ENCODE measurements at regions not wholly inside any gene's neighbourhood (a gene's known extent, or its start where the extent isn't known, plus 50 kb on each side); places are given as distances from the start of the nearest gene placed in this dataset.

DNA sequence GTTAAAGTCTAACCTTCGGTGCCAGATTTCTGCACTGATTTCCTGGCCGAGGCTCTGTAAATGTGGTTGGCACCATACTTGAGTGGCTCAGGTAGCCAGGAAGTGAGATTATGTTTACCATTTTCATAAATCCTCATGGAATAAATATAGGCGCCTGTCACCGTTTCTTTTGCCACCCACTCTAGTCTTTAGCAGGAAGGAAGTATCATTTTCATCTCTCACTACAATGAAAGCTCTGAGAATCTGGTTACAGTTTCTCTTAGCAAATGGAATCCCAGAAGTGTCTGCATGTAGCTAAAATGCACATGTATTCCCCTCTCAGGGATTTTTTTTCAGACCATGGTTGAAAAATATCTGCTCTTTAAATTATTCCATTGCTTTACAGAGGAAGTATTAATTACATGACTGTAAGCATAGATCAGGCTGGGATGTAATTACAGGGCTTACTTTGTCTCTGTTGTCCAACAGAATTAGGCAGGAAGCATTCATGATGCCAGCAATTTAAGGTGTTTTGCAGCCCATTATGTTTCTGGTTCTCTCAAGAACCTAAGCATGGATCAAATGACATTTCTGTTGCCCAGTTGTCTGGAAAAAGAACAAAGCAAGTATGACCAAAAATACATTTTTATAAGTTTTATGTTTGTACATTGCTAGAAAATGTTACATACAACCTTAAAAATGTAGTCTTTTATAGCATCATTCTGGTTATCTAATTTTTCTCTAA, 221.7 kb upstream of the SPRY2 start:
- TF ChIP-seq RAD21 (conservative IDR thresholded peaks at IDR 0.05): no peak
- TF ChIP-seq, protein P1, sequence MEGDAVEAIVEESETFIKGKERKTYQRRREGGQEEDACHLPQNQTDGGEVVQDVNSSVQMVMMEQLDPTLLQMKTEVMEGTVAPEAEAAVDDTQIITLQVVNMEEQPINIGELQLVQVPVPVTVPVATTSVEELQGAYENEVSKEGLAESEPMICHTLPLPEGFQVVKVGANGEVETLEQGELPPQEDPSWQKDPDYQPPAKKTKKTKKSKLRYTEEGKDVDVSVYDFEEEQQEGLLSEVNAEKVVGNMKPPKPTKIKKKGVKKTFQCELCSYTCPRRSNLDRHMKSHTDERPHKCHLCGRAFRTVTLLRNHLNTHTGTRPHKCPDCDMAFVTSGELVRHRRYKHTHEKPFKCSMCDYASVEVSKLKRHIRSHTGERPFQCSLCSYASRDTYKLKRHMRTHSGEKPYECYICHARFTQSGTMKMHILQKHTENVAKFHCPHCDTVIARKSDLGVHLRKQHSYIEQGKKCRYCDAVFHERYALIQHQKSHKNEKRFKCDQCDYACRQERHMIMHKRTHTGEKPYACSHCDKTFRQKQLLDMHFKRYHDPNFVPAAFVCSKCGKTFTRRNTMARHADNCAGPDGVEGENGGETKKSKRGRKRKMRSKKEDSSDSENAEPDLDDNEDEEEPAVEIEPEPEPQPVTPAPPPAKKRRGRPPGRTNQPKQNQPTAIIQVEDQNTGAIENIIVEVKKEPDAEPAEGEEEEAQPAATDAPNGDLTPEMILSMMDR (IDR thresholded peaks at IDR 0.05; ENCODE audit: poor library complexity, severe bottlenecking): no peak
